GM19455 (cell line): ENCODE measurements at regions not wholly inside any gene's neighbourhood (a gene's known extent, or its start where the extent isn't known, plus 50 kb on each side); places are given as distances from the start of the nearest gene placed in this dataset.
"Not testable (repeated sequence)": the region's sequence is repeated elsewhere in the genome, so short reads cannot be mapped to it uniquely, and the experiment has no call there.

ENCODE experiments used
- ATAC-seq: cut with Tn5 transposase; IDR thresholded peaks from one replicate; pipeline ENCODE4 v1.9.1; 2021; ENCODE audit not compliant: unreplicated experiment

DNA sequence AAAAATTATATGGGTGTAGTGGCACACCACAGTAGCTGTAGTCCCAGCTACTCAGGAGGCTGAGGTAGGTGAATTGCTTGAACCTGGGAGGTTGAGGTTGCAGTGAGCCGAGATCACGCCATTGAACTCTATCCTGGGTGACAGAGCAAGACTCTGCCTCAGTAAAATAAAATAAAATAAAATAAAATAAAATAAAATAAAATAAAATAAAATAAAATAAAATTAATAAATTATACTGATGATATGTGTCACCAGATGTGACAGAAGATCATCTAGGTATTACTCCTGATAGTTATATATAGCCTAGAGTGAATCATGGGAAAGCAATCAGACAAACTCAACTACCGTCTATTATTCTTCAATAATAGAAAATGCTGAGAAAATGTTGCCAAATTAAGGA is 972.5 kb downstream of the MRPL39 start:
- no peak for ATAC-seq

DNA sequence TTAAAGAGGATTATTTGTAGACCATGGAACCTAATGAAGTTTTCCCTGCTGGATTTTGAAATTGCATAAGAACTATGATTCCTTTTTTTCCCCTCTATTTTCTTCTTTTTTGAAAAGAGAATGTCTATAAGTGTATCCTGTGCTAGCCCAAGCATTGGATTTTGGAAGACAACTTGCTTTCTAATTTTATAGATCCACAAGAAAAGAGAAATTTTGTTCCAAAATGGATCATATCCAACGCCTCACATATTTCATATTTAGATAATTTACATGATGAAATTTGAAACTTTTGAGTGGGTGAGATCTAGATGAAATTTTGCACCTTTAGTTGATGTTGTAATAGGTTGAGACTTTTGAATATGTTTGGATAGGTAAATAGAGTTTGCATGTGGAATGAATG is 978.7 kb downstream of the MRPL39 start:
- no peak for ATAC-seq

DNA sequence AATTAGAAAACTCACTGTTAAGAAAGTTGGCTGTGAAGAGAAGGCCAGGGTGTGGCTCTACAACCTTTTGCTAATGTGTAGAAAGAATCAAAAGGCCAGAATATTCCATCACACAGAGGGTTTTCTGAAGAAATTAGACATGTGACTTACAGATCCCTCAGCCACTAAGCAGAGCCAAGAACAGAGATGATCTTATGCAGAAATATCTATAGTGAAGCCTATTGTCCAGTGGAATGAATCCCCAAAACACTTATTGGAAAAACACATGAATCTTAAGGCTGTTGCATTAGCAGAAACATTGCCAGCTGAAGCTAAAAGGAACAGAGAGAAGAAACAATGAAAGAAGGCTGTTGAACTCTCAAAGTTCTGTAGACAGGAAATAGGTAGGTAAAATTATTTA is 979.2 kb downstream of the MRPL39 start:
- no peak for ATAC-seq

DNA sequence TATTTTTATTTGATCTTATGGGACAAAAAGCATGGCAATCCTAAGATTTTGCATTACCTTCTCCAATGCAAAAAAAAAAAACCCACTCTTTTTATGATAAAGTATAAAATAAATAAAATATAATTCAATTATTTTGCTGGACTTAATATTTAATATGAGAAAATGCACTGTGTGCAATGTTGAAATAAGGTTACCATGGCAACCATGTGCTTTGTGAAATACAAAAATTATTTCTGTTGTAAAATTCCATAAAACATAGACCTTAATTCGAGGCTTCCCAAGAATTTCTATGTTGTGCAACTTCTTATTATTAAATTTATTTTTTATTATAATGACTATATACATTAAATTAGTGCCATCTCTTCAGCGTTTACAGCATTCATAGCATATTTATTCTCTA is 989.5 kb downstream of the MRPL39 start:
- ATAC-seq, result no peak

DNA sequence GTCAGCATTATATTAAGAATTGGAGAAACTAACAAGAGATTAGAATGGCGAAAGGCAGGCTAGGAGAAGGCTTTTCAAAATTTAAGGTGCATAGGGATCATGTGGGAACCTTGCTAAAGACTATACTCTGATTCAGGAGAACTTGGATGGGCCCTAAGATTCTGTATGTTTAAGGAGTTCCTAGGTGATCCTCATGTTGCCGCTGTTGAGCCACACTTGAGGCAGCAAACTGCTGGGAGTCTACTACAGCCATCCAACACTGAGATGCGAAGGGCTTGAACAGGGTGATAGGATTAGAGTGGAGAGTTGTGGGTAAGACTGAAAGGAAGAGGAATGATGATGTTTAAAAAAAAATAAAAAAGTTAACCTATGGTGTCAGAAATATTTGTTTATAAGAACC is 1013.2 kb downstream of the MRPL39 start:
- no peak for ATAC-seq

DNA sequence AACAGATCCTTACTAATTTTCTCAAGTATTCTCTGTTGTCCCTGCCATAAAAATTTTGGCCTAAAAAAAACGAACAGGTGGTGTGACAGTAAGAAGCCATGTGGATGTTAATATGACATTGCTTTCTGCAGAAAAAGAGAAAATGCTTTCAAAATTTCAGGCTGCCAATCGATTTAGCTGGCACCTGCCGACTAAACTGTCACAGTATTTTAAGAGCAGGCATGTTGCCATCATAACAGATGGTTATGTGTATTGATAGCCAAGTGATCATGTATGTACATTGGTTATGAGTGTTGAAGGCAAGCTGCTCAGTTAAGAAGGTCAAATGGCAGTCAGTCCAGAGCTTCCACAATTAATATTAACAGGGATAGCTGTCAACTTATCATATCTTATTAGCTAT is 1017.0 kb downstream of the MRPL39 start:
- no peak for ATAC-seq

DNA sequence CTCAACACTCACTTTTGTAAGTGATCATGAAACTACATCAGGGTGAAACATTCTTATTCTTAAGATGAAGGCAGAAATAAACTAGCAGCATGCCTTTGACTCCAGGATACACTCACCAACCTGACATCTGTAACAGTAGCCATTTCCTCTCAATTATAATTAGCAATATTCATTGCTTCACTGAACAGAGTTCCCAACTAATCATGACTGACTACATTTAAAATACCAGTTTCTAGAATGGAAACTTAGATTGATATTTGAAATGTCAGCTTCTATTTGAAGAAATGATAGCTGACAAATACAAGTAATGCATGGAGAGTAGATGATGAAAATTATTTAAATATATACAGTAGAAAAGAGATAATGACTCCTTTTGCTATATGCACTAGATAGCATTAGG is 1023.8 kb downstream of the MRPL39 start:
- ATAC-seq, result no peak

DNA sequence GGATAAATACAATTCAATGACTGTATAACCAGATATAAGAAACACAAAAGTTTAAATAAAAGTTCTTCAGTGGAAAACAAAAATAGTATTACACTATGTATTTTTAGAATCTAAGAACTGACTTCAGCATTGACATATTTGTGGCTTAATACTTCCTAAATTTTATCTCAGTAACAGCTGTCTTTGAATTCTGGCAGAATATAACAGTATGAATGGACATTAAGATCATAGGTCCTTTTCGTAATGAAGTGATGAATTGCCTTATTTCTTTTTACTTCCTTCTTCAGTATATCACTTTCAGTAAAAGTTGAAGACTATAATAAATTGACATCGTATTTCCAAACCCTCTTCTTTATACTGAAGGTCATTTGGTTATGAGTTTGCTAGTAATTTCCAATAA is 1030.0 kb downstream of the MRPL39 start:
- no peak for ATAC-seq

DNA sequence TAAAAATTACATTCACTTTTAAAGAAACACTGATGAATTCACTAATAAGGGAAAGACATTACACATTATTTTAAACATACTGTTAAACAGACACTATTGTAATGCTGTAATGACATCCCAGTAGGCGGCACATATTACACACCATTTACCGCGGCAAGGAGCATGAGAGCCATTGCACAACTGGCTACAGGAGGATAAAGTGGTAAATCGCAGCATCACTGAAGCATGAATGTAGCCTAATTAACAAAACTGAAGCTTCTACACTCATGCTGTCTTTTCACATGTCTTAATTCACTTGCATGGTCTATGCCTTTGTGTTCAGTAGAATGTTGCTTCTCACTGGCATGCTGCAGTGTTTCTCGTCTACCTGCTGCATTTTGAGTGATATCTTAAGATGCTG is 1046.0 kb downstream of the MRPL39 start:
- ATAC-seq, result no peak

DNA sequence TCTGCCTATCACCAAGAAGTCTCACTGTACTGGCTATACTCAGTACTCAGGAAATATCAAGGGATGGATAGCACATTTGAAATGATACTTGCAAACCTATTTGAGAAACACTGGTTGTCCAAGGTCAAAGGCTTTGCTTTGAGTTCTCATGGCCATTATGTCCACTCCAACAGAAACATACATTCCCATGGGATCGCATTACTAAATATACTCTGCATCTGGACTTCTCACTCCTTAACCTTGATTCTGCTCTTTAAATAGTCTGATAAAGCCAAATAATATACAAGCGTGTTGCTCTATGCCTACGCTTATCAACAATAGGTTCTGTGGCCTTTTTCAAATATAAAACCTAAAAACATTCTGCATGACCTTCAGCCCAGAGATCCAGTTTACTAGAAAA is 1054.8 kb downstream of the MRPL39 start:
- no peak for ATAC-seq

DNA sequence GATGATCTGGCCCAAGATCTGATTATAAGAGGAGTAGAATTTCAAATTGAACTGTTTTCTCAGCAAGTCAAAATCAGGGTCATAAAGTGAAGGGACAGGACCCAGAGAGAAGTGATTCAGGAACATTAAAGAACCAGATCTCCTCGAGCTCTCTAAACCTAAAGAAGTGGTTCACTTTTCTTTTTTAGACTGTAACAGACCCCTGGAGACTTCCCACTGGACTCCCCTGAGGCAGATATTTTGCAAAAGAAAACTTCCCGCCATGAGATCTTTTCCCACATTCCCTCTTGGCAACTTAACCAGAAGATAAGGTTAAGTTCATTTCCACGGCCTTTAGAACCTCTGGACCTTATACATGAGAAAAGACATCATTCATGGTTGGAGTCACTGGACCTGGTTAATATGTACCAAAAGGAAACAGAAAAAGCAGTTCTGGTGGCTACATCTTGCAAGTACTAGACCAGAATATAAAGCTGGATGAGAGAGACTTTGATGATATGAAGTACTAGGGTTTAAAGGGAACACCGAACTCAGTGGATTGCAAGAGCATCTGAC is 1061.4 kb downstream of the MRPL39 start:
- ATAC-seq, result no peak

DNA sequence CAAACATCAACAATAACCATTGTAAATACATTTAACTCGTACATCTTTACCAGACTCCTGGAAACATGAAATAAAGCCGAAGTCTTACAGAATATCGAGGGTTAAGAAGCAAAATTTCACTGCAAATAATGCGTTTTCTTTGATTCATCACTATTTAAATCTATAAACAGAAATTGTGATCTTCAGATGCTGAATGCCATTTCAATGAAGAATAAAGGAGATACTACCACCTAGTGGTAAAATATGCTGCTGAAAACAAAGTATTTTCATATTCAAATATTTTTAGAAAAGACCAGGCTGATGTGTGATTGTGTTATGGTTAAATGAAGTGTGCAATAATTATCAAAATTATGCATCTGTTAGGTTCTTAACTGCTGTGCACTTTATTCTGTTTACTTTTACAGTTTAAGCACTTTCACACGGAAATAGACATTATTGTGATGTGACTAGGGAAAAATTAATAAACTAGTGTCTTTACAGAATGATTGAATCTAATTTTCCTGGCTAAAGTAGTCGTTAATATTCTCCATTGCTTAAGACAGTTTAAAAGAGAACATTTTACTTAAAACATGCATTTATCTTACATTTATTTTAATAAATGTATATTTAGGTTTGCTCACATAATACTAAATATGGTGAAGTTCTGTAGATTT is 1093.1 kb downstream of the MRPL39 start:
- no peak for ATAC-seq

DNA sequence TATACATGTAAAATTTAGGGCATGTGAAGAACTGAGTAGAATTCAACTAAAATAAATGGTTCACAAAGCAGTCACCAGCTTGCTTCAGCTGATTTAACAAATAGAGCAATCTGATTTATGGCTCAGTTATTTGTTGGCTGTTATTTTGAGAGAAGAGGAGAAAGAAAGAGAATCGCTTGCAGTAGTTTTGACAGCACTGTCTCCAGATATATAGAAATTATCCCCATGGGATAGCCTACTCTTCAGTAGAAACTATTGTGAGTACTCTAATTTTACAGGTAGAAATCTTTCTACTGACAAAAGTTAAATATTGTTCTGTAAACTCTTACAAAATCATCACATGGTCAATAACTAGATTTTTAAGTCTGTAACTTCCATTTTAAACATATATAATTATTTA is 1098.2 kb downstream of the MRPL39 start:
- no peak for ATAC-seq

DNA sequence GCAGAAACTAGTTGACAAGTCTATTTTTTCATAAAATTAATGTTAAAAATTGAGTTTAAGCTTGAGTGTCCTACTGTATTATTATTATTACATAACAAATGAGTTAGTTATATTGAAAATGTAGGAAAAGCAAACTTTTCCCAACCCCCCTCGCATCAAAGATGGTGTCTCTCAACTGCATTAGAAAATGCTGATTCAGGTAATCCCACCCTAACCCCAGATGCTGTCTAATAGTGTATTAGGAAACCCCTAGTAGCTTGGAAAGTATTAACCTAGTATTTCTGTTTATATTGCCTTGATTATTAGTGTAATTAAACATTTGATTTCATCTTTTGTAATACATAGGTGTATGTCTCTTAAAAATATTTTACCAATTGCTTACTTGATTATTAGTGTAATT is 1120.3 kb downstream of the MRPL39 start:
- ATAC-seq, result no peak

DNA sequence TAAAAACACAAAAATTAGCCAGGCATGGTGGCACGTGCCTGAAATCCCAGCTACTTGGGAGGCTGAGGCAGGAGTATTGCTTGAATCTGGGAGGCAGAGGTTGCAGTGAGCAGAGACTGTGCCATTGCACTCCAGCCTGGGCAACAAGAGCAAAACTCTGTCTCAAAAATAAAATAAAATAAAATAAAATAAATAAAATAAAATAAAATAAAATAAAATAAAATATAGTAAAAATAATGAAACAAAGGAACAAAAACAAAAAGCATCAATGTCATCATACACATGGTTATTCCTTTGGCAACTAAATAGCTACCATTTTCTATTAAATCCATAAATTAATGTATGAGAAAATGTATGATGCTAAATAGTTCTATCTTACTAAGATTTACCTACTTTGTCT is 1123.9 kb downstream of the MRPL39 start:
- not testable (repeated sequence) for ATAC-seq

DNA sequence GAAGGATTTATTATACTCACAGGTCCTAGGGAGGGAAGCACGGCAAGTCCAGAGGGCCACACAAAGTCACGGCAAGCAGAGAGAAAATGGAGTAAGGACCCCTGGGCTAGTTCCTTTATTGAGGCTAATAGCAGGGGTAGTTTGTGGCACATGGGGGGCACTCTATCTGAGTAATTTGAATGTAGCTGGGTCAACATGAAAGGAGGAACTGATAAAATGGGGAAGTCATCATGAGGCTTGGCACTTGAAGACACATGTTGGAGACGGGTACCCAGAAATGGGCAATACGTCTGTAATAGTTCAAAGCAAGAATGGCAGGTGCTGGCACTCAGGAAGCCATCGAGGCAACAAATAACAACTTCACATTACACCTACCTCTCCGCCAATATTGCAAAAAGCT is 1136.4 kb downstream of the MRPL39 start:
- ATAC-seq, result no peak

DNA sequence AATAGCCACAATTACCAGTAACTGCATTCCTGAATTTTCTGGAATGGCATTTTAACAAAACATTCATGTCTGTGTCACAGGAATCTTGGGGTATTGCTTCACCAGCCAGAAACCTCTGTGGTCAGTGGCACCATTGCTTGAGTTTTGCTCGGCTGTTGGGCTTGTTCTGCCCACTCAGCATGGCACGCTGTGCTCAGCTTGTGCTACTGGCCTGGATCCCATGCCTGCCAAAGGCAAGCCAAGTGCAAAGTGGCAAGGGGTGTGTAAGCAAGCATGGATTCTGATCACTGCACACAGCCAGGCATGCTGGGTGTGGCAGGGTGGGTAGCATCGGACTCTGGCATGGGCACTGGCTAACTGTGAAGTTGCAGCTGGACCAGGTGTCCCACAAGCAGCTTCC is 1150.9 kb downstream of the MRPL39 start:
- ATAC-seq, result no peak

DNA sequence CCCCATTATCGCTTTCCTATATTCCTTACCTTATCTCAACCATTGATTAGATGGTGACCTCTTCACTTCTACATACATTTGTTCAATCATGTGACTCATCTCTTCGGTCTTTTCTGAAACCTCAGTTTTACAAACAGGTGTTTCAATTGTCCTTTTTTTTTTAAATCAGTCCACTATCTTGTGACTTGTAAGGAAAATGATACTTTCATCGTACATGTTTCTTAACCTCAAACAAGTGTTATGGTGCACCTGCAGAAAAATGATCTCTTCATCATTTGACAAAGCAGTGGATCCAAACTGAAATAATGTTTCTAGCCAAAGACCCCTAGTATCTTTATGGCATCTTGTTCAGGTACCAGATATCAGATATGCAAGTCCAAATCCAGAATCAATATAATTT is 1157.2 kb downstream of the MRPL39 start:
- no peak for ATAC-seq

DNA sequence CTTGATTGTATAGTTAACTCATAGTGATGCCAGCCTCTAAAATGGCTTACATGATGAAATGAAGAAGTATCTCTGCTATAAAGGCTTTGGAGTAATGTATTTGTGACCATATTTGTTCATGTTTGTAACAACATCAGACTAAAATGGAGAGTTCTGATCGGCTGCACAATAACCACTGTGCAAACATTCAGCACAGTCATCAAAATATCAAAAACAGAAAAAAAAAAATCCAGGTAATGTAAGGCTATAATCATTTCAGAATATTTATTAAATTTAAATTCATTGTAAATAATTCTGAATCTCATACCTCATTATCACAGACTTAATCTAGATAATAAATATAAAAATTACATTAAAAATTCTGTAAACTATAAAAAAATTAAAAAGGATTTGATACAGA is 1161.8 kb downstream of the MRPL39 start:
- no peak for ATAC-seq

DNA sequence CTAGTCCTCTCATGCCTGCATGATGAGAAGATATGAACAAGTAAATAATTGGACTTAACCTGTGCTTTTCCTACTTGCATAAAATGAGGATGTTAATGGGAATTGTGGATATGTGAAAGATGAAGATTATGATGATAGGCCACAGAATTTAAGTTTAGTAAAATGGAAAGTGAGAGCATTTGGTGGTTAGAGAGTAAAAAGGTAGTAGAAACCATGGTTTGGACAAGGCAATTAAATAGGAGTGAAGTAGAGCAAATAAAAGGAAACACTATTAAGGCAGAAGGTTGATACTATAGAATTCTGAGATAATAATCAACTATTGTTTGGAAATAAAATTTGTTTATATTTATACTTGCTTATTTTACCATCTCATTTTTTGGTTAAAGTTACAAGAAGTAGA is 1162.5 kb downstream of the MRPL39 start:
- ATAC-seq, result no peak

DNA sequence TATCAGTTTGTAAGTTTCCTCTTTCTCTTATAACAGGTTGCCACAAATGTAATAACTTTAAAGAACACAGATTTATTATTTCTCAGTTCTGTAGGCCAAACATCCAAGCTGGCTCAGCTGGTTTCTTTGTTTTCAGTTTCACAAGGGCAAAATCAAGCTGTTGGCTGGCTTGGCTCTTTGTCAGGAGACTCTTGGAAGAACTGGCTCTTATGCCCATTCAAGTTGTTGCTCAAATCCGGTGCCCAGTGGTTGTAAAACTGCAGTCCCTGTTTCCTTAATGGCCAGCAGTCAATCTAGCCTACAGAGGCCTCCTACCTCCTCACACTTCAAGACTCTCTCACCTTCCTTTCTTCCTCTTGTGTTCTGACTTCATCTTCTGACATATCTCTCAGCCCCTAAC is 1171.0 kb downstream of the MRPL39 start:
- ATAC-seq, result no peak

DNA sequence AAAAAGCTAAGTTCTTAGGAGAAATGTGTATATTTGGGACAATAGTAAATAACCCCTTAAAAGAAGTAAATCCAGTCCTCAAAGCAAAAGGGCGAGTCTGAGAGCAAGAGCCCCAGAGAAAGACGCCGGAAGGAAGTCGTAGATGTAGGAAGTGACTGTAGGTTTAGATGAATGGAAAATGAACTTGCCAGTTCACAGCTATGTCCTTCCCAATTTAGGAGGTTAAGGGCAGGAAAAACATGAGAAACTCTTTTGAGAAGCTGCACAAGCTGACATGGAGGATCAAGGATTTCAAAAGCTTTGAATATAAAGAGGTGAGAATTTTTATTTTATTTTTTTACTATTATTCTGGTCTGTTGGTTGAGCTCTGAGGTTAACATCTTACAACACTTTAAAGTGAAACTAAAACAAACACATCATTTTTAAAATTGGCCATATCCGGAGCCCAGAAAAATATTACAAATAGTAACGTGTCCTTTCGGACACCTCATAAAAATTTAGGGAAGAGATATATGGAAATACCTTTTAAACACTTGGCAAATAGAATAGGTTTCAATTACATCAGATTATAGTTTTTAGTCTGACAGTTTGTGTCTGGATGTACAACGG is 1178.6 kb downstream of the MRPL39 start:
- peak; percentile 87 for ATAC-seq

DNA sequence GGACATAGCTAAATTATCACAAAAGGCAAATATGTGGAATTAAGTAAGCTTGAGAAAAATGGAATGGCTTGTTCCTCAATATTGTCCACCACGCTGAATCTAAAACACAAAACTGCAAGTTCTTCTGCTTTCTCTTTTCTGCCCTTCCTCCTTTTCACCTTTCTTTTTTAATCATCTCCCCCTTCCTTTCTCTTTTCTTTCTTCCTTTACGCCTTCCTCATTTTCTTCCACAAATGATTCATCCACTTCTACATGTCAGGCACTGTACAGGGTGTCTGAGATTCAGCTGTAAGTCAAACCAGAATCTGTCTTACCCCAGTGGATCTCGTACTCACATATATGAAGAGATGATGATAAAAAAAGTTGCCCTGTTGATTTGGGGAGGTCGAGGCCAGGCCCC is 1182.5 kb downstream of the MRPL39 start:
- no peak for ATAC-seq
